ENCODE measurements at regions not wholly inside any gene's neighbourhood (a gene's known extent, or its start where the extent isn't known, plus 50 kb on each side); places are given as distances from the start of the nearest gene placed in this dataset.
"Not testable (repeated sequence)": the region's sequence is repeated elsewhere in the genome, so short reads cannot be mapped to it uniquely, and the experiment has no call there.

DNA sequence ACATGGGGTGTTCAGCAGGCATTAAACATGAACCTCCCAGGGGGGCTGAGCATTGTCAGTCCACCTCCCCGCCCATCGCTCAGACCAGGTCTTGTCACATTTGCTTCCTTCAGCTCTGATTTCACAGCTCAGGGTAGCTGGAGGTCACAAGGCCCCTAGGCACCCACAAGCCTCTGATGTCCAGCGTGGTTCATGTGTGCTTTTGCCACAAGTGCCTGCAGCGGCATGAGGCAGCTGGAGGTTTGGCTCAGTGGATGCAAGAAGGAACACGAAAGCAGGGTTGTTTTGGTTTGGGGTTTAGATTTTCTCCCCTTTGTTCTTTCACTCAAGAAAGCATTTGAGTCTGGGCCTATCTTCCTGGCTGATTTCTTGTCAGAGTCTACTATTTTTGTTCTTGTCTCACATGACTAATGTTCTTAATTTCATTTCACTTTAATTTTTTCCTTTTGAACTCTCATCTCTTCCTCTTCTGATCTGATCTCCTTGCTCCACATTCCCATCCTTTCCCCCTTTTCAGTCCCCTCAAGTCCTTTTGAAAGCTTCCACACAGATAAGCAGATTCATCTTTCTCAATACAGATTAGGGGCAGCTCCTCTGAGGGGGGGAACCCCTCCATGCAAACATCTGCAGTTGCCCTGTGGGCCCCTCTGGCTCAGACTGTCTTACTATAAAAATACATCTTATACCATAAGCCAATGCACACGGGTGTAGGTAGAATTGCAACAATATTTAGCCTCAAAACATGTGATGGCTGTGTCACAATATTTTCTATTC is 68.1 kb upstream of the CEP85L start:
- DNase-seq (ENCODE audit: low spot score) = no peak

DNA sequence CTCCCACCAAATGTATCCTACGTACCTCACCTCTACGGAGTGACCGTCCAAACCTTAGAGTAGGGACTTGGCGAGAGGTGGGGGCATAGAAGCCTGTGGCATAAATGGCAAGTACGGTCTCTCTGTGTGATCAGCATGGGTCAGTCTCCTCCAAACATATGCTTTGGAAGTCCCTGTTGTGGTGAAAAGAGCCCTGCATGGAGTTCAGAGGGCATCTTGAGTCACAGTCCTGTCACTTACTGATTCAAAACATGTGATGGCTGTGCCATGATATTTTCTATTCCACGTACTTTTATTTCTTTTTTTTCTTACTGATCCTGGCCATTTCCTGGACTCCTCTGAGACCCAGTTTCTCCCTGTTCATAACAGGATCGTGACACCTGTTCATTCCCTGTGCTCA is 67.5 kb upstream of the CEP85L start:
- DNase-seq (ENCODE audit: low spot score) = no peak

DNA sequence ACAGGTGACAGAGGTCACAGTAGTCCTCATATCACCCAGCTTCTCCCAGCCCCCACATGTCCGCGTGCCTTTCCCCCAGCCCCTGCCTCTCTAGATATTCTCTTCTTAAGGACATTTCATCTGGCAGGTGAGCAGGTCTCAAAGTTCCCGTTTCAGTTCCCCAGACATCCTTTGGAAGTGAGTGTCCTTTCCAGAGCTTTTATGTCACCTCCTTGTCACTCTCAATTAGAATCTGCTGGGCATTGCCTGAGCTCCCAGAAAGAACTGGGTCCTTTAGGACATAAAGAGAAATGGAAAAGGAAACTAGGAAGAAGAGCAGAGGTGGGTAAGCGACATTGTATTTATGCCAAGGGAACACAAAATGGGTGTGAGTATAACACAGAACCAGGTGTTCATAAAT is 66.9 kb upstream of the CEP85L start:
- no peak for DNase-seq (ENCODE audit: low spot score)

DNA sequence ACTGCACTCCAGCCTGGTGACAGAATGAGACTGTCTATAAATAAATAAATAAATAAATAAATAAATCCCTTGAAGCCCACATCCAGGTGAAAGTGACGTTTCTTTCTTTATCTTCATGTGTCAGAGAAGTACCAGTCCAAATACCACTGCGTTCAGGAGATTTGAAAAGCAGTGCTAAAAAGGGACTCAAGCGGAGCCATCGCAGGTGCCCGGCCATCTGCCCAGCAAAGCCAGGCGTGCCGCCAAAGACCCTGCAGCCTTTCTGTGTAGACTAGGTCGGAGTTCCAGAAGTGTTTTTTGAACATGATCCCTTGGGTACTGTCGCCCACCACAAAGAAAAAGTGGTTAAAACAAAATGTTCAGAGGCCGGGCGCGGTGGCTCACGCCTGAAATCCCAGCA is 65.7 kb upstream of the CEP85L start:
- no peak for DNase-seq (ENCODE audit: low spot score)

DNA sequence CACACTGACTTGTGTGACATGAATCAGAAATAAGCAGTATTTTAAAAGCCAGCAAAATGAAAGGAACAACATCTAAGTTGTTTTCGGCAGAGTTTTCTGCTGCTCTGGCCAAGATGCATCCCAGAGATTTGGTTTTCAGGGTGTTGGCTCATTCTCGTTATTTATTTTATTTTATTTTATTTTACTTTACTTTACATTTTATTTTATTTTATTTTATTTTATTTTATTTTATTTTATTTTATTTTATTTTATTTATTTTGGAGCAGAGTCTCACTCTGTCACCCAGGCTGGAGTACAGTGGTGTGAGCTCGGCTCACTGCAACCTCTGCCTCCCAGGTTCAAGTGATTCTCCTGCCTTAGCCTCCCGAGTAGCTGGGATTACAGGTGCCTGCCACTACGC is 64.5 kb upstream of the CEP85L start:
- not testable (repeated sequence) for DNase-seq (ENCODE audit: low spot score)

DNA sequence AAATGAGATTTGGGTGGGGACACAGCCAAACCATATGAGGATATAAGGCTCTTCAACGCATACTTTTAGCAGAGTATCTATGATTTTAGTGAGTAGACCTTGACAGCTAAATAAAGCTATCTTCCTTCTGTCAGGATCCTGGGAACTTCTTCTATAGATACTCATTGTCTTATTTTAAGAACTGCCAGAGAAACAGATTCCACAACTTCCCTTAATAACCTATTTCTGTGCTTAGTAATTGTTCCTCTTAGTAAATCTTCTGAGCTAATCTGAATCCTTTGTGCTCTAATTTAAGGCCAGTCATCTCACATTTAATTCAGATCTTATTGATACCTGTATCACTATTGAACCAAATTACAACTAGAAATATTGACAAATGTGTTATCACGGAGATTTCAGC is 64.0 kb upstream of the CEP85L start:
- DNase-seq (ENCODE audit: low spot score) = no peak

DNA sequence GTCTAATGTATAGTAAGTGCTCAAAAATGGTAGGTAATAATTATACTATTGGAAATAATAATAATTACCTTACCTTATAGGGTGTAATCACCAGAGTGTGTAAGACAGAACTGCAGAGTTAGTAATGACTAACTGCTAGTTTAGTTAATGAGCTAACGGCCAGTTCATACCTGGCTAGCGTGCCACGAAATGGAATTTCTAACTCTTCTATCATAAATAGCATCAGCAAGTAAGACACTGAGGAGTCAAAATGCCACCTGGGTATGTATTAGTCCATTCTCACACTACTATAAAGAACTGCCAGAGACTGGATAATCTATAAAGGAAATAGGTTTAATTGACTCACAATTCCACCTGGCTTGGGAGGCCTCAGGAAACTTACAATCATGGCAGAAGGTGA is 63.4 kb upstream of the CEP85L start:
- no peak for DNase-seq (ENCODE audit: low spot score)

DNA sequence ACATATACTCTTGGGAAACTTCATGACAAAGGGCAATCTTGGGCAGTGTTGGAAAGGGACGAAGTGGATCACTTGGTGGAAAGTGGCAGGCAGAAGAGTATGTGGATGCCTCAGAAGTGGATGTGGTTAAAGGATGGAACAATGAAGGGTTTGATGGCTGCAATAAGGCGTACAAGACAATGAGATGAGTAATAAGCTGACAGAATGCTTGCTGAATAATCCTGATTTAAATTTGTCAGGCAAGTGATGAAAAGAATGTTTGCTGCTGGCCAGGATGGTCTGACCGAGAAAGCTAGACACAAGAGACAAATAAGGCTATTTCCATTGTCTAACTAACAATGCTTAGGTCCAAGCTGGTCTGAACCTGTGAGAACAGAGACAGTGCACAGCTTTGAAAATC is 61.6 kb upstream of the CEP85L start:
- no peak for DNase-seq (ENCODE audit: low spot score)

DNA sequence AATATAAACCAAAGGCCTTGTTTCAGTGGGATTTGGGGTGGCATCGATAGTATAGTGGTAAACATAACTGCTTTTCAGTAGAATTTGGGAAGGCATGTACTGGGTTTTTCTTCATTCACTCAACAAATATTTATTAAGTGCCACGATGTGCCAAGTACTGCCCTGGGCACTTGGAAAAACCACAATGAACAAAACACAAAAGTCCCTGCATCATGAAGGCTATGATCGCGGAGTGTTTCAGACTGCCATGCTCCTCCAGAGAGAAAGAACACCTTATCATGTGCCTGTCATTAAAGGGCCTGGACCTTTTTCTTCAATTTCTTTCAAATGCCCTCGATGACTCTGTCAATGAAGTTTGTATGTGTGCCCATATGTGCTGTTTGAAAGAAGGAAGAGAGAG is 59.2 kb upstream of the CEP85L start:
- DNase-seq (ENCODE audit: low spot score) = no peak

DNA sequence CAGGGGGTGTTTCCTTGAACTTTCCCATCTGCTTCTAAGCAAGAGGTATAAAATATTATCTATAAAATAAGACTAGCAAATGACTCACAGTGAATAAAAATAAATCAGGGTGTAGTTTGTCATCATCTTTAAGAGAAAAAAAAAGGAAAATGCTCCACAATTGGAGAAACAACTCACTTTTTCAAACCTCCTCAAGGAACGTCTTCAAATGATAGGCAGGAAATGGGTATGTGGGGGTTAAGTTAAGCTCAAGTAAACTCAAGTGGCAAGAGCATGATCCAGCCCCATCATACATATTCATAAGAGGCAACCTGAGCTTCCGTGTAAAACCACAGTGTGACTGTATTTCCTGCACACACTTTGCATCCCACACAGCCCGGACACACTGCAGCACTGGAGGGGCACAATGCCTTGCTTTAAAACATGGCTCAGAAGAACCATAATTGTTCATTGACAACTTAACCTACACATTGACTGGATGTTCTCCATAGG is 58.5 kb upstream of the CEP85L start:
- DNase-seq (ENCODE audit: low spot score) = peak; percentile 64

DNA sequence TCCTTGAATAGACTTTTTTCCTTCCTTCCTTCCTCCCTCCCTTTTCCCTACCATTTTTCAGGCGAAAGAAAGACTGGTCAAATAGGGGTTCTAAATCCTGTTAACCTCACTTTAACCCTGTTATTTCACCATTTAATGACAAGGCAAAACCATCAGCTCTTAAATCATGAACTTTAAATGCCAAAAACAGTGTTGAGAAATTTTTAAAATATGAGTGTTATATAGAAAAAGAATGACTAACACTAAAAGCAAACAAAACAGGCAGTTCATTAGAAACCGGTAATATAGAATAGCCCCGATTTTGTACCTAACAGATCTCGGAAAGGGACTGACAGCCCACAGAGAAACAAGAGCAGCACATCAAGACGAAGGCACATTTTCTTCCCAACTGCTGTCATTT is 57.4 kb upstream of the CEP85L start:
- no peak for DNase-seq (ENCODE audit: low spot score)

DNA sequence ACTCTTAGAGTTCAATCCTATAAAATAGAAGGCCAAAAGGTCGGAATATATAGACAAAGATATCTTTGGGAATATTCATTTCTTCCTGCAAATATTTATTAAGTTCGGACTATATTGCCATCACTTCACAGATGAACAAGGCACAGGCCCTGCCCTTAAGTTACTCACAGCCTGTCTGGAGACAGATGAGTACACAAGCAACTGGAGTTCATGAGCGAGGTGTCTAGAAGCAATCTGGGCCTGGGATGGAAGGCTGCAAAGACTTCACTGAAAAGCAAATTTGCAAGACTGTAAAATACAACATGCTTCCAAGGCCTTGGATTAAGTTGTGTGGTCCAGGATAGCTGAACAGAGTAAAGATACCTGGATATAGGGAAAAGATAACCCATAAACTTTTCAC is 56.7 kb upstream of the CEP85L start:
- no peak for DNase-seq (ENCODE audit: low spot score)

DNA sequence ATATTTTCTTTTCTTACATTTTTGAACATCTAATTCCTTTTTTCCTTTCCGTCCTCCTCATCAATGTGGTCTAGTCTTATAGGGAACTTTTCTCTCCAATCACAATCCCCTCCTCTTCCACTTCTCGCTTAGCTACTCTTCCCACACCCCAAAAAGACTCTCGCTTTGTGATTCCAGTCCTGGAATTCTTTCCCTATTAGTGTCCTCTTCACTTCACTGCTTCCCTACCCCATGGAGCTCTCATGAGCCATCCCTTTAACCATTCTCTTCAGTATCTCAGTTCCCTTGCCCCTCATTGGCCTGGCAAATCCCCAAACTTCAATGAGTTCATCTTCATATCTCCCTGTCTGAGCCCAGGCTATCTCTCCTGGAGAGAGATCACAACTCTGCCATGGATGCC is 55.3 kb upstream of the CEP85L start:
- DNase-seq (ENCODE audit: low spot score) = no peak

DNA sequence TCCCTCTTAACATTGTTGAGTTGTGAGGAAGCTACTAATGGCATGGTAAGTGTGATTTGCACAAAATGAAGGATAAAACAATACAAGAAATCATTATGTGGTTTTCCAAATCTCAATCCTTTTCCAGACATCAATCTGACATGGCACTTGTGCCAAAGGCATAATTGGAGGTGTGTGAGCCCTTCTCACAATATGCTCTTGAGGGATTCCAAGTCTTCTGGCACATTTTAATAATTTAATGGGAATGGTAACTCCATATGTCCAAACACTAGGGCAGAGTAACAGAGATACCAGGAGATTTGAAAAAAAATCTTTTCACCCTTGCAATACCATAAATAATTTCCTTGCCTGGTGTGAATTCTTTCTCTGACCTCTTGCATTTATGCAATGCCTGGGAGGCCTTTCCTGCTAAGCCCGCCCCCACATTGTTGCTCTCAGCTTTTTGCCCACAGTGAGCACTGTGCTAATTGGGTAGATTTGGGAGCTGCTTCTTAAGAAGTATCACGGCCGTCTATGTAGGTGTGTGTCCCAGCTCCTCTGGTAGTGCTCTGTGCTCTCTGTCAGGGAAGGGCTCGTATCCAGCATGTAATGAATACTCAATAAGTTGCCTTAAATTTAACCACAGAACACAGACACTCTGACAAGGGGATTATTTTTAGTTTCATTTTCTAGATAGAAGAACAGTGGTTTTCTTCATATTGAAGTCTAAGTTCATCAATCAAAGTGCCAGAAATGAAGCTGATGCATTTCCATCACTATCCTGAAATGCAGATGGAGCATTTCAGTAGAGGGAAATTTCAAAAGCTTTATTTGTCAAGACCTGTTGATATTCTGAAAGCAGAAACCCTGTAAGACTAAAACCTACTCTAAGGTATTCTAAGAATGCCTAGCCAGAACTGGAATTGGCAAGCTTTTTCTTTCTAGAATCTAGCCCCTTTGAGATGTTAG is 54.4 kb upstream of the CEP85L start:
- no peak for DNase-seq (ENCODE audit: low spot score)

DNA sequence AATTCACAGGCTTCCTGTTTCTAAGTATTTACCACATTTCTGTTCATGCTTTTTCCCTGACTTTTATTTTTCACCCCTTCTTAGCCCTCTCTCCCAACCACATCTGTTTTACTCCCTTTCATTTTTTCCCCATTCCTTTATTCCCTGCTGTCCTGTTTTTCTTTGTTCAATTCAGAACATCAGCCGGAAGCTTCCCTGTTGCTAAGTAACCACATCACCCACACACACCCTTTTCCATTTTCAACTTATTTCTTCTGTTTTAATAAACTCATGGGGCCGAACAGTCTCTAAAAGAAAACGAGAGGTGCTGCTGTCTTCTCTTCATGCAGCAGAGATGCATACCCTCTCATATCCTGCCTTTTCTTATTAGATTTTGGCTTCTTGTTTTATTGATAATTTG is 53.5 kb upstream of the CEP85L start:
- no peak for DNase-seq (ENCODE audit: low spot score)

DNA sequence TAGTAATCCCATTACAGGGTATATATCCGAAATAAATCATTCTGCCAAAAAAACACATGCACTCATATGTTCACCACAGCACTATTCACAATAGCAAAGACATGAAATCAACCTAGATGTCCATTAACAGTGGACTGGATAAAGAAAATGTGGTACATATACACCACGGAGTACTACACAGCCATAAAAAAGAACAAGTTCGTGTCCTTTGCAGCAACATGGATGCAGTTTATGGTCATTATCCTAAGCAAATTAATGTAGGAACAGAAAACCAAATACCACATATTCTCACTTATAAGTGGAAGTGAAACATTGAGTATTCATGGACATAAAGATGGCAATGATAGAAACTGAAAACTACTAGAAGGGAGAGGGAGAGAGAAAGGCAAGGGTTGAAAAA is 49.9 kb upstream of the CEP85L start:
- not testable (repeated sequence) for DNase-seq (ENCODE audit: low spot score)

Measured in H4 (cell line).